Liver (tissue), 8 donors: ENCODE measurements at regions not wholly inside any gene's neighbourhood (a gene's known extent, or its start where the extent isn't known, plus 50 kb on each side); places are given as distances from the start of the nearest gene placed in this dataset.

ENCODE experiments used
- DNase-seq: peaks from one replicate; pipeline ENCODE4 v3.0.0-alpha.2; 2017; ENCODE audit warnings: low spot score
- H3K27ac ChIP-seq, 2 donors: one replicate each; pipeline ENCODE4 v1.7.0; 2013; ENCODE audit warnings: inconsistent platforms in 2 of 2, low read length in 2 of 2, control low read depth in 1 of 2, low read depth in 1 of 2, mild to moderate bottlenecking in 1 of 2
- H3K27me3 ChIP-seq, 4 donors: one replicate each; pipeline versions ENCODE4 v1.6.1 to v1.7.0; 2013; ENCODE audit warnings: low read length in 3 of 4, inconsistent platforms in 1 of 4, mild to moderate bottlenecking in 1 of 4, moderate library complexity in 1 of 4; ENCODE audit not compliant: control insufficient read depth in 4 of 4, insufficient read depth in 4 of 4
- H3K36me3 ChIP-seq, 4 donors: one replicate each; pipeline versions ENCODE4 v1.6.1 to v1.7.0; 2013; ENCODE audit warnings: low read length in 3 of 4, mild to moderate bottlenecking in 3 of 4, low read depth in 1 of 4, moderate library complexity in 1 of 4; ENCODE audit not compliant: control insufficient read depth in 4 of 4, insufficient read depth in 3 of 4
- H3K4me1 ChIP-seq, 4 donors: one replicate each; pipeline versions ENCODE4 v1.6.1 to v1.7.0; 2013; ENCODE audit warnings: low read length in 3 of 4, mild to moderate bottlenecking in 3 of 4, moderate library complexity in 1 of 4; ENCODE audit not compliant: control insufficient read depth in 4 of 4, insufficient read depth in 4 of 4
- H3K4me3 ChIP-seq, 3 donors: one replicate each; pipeline versions ENCODE4 v1.6.1 to v1.7.0; 2013; ENCODE audit warnings: low read length in 3 of 3, control low read depth in 1 of 3, low read depth in 1 of 3, mild to moderate bottlenecking in 1 of 3
- H3K9ac ChIP-seq, 2 donors: one replicate each; pipeline ENCODE4 v1.7.0; 2013; ENCODE audit warnings: low read length in 2 of 2, mild to moderate bottlenecking in 2 of 2, moderate library complexity in 2 of 2, control low read depth in 1 of 2, low read depth in 1 of 2
- H3K9me3 ChIP-seq, 4 donors: one replicate each; pipeline versions ENCODE4 v1.6.1 to v1.7.0; 2013; ENCODE audit warnings: low read length in 3 of 4; ENCODE audit not compliant: control insufficient read depth in 4 of 4
- EGR1 ChIP-seq, 2 donors: IDR thresholded peaks; 2 replicates each; pipeline ENCODE4 v1.6.1; 2016 to 2018; ENCODE audit warnings: antibody characterized with exemption in 2 of 2, low read depth in 2 of 2
- FOXA1 ChIP-seq: IDR thresholded peaks from 2 replicates; pipeline ENCODE4 v1.6.1; 2016; ENCODE audit warnings: antibody characterized with exemption
- FOXA2 ChIP-seq: IDR thresholded peaks from 2 replicates; pipeline ENCODE4 v1.6.1; 2016; ENCODE audit warnings: antibody characterized with exemption
- GABPA ChIP-seq, 2 donors: IDR thresholded peaks in 1 of 2; conservative IDR thresholded peaks in 1 of 2; 2 replicates each; pipeline ENCODE4 v1.6.1; 2016; ENCODE audit warnings: antibody characterized with exemption in 2 of 2, mild to moderate bottlenecking in 1 of 2, moderate library complexity in 1 of 2
- HNF4A ChIP-seq, 2 donors: conservative IDR thresholded peaks; 2 replicates each; pipeline ENCODE4 v1.6.1; 2016; ENCODE audit warnings: antibody characterized with exemption in 2 of 2, mild to moderate bottlenecking in 2 of 2
- HNF4G ChIP-seq: IDR thresholded peaks from 2 replicates; pipeline ENCODE4 v1.6.1; 2016; ENCODE audit warnings: antibody characterized with exemption
- JUND ChIP-seq, 2 donors: IDR thresholded peaks; 2 replicates each; pipeline ENCODE4 v1.6.1; 2016; ENCODE audit warnings: antibody characterized with exemption in 2 of 2
- NR2F2 ChIP-seq: IDR thresholded peaks from 2 replicates; pipeline ENCODE4 v1.6.1; 2016; ENCODE audit warnings: antibody characterized with exemption
- RAD21 ChIP-seq, 2 donors: IDR thresholded peaks; 2 replicates each; pipeline ENCODE4 v1.6.1; 2016; ENCODE audit warnings: antibody characterized with exemption in 2 of 2, mild to moderate bottlenecking in 2 of 2
- RXRA ChIP-seq, 2 donors: IDR thresholded peaks; 2 replicates each; pipeline ENCODE4 v1.6.1; 2017 to 2018; ENCODE audit warnings: antibody characterized with exemption in 2 of 2, mild to moderate bottlenecking in 1 of 2
- SP1 ChIP-seq: IDR thresholded peaks from 2 replicates; pipeline ENCODE4 v1.6.1; 2018; ENCODE audit warnings: antibody characterized with exemption, mild to moderate bottlenecking
- TAF1 ChIP-seq: conservative IDR thresholded peaks from 2 replicates; pipeline ENCODE4 v1.6.1; 2016; ENCODE audit warnings: antibody characterized with exemption, mild to moderate bottlenecking
- YY1 ChIP-seq: IDR thresholded peaks from 2 replicates; pipeline ENCODE4 v1.6.1; 2016; ENCODE audit warnings: antibody characterized with exemption, mild to moderate bottlenecking
- WGBS: extraction: QIAGEN DNeasy Blood & Tissue Kit; methylation state at CpG from one replicate; pipeline ENCODE4 v1.1.7; 2013; 5-methylcytosine and 5-hydroxymethylcytosine counted together
- TF ChIP-seq, protein P1 (sequence below): IDR thresholded peaks from 2 replicates; pipeline ENCODE4 v1.6.1; 2016; ENCODE audit warnings: antibody characterized with exemption, mild to moderate bottlenecking
- TF ChIP-seq, protein P2 (sequence below): fragments of 150-350 bp; IDR thresholded peaks from 2 replicates; pipeline ENCODE4 v1.5.1; 2017; ENCODE audit warnings: improper control_type of control experiment, low read depth, low read length; ENCODE audit not compliant: missing input control
- TF ChIP-seq, protein P3 (sequence below): IDR thresholded peaks from 2 replicates; pipeline ENCODE4 v1.6.1; 2016; ENCODE audit warnings: antibody characterized with exemption
- TF ChIP-seq, protein P4 (sequence below): IDR thresholded peaks from 2 replicates; pipeline ENCODE4 v1.6.1; 2016; ENCODE audit warnings: antibody characterized with exemption
- TF ChIP-seq, protein P5 (sequence below): IDR thresholded peaks from 2 replicates; pipeline ENCODE4 v1.6.1; 2016; ENCODE audit warnings: antibody characterized with exemption
- donor health status: healthy.
- donor health status: healthy.
- donor health status: healthy.
- donor health status: healthy.
- donor health status: healthy.

DNA sequence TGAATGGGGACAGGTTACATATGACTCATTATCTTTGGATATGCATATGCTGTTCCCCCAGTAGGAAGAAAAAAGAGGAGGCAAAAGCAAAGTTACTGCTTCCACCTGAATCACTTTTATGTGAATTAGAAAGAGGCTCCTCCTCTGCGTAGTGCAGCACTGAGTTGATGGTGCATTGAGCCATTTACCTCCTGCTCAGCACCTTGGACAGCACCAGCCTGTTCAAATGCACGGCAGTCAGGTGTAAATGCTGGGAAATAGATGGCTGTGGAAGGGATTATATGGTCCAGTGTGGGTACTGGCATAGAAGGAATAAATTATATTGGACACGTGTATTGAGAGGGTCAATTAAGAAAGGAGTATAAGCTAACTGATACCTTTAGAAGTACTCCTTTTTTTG lies 541.9 kb upstream of the SEL1L start (continued):
- TF ChIP-seq, protein P1, sequence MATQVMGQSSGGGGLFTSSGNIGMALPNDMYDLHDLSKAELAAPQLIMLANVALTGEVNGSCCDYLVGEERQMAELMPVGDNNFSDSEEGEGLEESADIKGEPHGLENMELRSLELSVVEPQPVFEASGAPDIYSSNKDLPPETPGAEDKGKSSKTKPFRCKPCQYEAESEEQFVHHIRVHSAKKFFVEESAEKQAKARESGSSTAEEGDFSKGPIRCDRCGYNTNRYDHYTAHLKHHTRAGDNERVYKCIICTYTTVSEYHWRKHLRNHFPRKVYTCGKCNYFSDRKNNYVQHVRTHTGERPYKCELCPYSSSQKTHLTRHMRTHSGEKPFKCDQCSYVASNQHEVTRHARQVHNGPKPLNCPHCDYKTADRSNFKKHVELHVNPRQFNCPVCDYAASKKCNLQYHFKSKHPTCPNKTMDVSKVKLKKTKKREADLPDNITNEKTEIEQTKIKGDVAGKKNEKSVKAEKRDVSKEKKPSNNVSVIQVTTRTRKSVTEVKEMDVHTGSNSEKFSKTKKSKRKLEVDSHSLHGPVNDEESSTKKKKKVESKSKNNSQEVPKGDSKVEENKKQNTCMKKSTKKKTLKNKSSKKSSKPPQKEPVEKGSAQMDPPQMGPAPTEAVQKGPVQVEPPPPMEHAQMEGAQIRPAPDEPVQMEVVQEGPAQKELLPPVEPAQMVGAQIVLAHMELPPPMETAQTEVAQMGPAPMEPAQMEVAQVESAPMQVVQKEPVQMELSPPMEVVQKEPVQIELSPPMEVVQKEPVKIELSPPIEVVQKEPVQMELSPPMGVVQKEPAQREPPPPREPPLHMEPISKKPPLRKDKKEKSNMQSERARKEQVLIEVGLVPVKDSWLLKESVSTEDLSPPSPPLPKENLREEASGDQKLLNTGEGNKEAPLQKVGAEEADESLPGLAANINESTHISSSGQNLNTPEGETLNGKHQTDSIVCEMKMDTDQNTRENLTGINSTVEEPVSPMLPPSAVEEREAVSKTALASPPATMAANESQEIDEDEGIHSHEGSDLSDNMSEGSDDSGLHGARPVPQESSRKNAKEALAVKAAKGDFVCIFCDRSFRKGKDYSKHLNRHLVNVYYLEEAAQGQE, result peak; percentile 100
- no peak for TF ChIP-seq SP1
- peak in 1 of 2 donors; percentile 35 for TF ChIP-seq RAD21 (IDR thresholded peaks at IDR 0.05)

DNA sequence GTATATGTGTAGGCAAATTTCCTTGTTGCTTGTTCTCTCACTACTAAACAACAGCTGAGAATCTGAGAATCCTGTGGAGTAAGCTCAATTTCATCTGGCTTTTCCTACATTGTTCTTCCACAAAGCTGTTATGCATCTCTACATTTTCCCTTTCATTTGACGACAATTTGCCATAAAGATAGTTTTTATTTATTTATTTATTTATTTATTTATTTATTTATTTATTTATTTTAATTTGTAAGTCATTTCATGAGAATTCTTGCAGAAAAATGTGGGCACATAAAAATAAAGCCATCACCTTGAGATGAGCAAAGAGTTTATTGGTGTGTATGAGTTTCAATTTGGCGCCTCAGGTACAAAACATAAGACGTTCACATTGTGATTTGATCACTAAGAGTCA lies 545.9 kb upstream of the SEL1L start:
- Histone ChIP-seq H3K36me3 (no peaks in the 10 kb centered on the region), H3K9me3 (no peaks in the 10 kb centered on the region), H3K9ac (no peak overlapping the region), H3K4me3 (no peak overlapping the region), H3K27me3 (no peaks in the 10 kb centered on the region), H3K4me1 (no peaks in the 10 kb centered on the region), H3K27ac (no peak overlapping the region)
- WGBS, result 79% methylated on average over 3 of the region's 3 CpGs
- DNase-seq, result no peak
- TF ChIP-seq NR2F2 (no peak), YY1 (no peak)

DNA sequence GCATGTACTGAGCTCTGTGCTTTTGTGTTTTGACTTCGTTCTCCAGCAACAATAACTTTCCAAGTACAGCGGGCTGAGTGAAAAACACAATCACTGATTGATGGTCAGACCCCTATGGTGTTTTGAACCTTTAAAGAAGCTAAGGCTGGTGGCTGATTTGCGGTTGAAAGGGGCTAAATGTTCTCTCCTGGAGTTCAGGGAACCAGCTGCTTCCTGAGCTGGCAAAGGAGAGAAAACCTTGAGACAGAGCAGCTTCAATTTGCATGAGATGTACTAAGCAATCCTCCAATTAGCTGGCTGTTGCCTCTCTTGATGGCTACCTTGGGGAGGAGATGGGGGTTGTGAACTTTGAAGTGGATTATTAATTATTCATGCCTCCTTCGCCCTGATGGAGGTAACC lies 546.7 kb upstream of the SEL1L start:
- H3K4me1 ChIP-seq, result no peaks in the 10 kb centered on the region
- H3K36me3 ChIP-seq, result no peaks in the 10 kb centered on the region
- H3K27me3 ChIP-seq, result no peaks in the 10 kb centered on the region
- H3K9me3 ChIP-seq, result no peaks in the 10 kb centered on the region
- no peak overlapping the region for H3K27ac ChIP-seq
- no peak overlapping the region for H3K4me3 ChIP-seq
- no peak for DNase-seq
- TF ChIP-seq FOXA1 (no peak), HNF4G (no peak), FOXA2 (no peak), EGR1 (IDR thresholded peaks at IDR 0.05; ENCODE audit: low read depth in 2 of 2) (no peak), SP1 (no peak), GABPA (IDR thresholded peaks at IDR 0.05 in 1 of 2, conservative IDR thresholded peaks at IDR 0.05 in 1 of 2) (no peak), RXRA (IDR thresholded peaks at IDR 0.05) (no peak), RAD21 (IDR thresholded peaks at IDR 0.05) (no peak), JUND (IDR thresholded peaks at IDR 0.05) (no peak), NR2F2 (no peak), YY1 (no peak), HNF4A (conservative IDR thresholded peaks at IDR 0.05) (no peak), TAF1 (no peak)
- TF ChIP-seq, protein P2, sequence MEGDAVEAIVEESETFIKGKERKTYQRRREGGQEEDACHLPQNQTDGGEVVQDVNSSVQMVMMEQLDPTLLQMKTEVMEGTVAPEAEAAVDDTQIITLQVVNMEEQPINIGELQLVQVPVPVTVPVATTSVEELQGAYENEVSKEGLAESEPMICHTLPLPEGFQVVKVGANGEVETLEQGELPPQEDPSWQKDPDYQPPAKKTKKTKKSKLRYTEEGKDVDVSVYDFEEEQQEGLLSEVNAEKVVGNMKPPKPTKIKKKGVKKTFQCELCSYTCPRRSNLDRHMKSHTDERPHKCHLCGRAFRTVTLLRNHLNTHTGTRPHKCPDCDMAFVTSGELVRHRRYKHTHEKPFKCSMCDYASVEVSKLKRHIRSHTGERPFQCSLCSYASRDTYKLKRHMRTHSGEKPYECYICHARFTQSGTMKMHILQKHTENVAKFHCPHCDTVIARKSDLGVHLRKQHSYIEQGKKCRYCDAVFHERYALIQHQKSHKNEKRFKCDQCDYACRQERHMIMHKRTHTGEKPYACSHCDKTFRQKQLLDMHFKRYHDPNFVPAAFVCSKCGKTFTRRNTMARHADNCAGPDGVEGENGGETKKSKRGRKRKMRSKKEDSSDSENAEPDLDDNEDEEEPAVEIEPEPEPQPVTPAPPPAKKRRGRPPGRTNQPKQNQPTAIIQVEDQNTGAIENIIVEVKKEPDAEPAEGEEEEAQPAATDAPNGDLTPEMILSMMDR, result no peak
- TF ChIP-seq, protein P3, sequence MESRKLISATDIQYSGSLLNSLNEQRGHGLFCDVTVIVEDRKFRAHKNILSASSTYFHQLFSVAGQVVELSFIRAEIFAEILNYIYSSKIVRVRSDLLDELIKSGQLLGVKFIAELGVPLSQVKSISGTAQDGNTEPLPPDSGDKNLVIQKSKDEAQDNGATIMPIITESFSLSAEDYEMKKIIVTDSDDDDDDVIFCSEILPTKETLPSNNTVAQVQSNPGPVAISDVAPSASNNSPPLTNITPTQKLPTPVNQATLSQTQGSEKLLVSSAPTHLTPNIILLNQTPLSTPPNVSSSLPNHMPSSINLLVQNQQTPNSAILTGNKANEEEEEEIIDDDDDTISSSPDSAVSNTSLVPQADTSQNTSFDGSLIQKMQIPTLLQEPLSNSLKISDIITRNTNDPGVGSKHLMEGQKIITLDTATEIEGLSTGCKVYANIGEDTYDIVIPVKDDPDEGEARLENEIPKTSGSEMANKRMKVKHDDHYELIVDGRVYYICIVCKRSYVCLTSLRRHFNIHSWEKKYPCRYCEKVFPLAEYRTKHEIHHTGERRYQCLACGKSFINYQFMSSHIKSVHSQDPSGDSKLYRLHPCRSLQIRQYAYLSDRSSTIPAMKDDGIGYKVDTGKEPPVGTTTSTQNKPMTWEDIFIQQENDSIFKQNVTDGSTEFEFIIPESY, result no peak
- TF ChIP-seq, protein P4, sequence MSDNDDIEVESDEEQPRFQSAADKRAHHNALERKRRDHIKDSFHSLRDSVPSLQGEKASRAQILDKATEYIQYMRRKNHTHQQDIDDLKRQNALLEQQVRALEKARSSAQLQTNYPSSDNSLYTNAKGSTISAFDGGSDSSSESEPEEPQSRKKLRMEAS, result no peak
- TF ChIP-seq, protein P1, result no peak
- TF ChIP-seq, protein P5, sequence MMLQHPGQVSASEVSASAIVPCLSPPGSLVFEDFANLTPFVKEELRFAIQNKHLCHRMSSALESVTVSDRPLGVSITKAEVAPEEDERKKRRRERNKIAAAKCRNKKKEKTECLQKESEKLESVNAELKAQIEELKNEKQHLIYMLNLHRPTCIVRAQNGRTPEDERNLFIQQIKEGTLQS, result no peak
- WGBS, result 14% methylated on average over 4 of the region's 4 CpGs
- H3K9ac ChIP-seq, result no peak overlapping the region
